GM12875 (cell line): ENCODE measurements at regions not wholly inside any gene's neighbourhood (a gene's known extent, or its start where the extent isn't known, plus 50 kb on each side); places are given as distances from the start of the nearest gene placed in this dataset.

Experiments
- H3K4me3 ChIP-seq: one replicate; pipeline ENCODE4 v1.5.1; 2011; ENCODE audit warnings: low read depth, low read length, control low read depth
- TF ChIP-seq, protein P1 (sequence below): IDR thresholded peaks from 2 replicates; pipeline ENCODE4 v1.5.1; 2011; ENCODE audit warnings: low read depth, mild to moderate bottlenecking, control low read depth, inconsistent platforms, low read length, moderate library complexity, borderline replicate concordance; ENCODE audit not compliant: insufficient read depth

DNA sequence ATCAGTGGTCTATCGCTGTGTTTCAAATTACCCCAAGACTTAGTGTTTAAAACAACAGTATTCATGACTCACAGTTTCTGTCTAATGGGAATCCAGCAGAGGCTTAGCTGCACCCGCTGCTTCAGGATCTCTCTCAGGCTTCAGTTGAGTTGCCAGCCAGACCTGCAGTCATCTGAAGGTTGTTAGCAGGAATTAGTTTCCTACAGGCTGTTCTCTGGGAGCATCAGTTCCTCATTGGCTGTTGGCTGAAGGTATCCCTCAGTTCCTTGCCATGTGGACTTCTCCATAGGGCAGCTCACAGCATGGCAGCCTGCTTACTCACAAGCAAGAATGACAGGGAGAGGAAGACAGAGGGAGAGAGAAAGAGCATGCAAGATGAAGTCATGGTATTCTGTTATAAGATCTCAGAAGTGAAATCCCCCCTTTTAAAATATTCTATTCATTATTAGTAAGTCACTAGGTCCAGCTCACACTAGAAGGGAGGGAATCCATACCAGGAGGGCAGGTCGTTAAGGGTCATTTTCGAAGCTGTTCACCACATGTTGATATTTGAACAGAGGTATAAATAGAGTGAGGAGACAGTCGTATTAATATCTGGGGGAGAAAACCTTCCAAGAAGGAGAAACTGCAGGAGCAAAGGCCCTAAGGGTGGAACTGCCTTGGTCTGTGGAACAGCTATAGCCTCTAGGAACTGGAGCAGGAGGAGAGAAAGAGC, 473.9 kb upstream of the PPP2R3A start:
- TF ChIP-seq, protein P1, sequence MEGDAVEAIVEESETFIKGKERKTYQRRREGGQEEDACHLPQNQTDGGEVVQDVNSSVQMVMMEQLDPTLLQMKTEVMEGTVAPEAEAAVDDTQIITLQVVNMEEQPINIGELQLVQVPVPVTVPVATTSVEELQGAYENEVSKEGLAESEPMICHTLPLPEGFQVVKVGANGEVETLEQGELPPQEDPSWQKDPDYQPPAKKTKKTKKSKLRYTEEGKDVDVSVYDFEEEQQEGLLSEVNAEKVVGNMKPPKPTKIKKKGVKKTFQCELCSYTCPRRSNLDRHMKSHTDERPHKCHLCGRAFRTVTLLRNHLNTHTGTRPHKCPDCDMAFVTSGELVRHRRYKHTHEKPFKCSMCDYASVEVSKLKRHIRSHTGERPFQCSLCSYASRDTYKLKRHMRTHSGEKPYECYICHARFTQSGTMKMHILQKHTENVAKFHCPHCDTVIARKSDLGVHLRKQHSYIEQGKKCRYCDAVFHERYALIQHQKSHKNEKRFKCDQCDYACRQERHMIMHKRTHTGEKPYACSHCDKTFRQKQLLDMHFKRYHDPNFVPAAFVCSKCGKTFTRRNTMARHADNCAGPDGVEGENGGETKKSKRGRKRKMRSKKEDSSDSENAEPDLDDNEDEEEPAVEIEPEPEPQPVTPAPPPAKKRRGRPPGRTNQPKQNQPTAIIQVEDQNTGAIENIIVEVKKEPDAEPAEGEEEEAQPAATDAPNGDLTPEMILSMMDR = no peak
- H3K4me3 ChIP-seq = no peak overlapping the region

DNA sequence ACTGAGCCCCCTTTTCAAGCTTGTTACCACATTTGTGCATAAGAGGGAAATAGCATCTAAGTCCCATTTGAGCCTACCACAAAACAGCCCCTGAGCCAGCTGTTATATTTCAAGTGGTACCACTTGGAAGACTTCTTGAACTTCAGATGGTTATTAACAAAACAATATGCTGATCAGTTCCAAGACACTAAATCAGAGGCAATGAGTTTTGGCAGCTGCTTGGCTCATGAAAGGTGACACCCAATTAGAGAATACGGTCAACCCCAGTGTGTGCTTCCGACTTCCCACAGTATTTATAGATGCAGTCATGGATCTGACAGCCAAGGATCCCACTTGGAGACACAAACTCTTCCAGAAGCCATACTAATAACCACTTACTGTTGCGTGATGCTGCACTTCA, 469.6 kb upstream of the PPP2R3A start:
- TF ChIP-seq, protein P1 = no peak
- no peak overlapping the region for H3K4me3 ChIP-seq

DNA sequence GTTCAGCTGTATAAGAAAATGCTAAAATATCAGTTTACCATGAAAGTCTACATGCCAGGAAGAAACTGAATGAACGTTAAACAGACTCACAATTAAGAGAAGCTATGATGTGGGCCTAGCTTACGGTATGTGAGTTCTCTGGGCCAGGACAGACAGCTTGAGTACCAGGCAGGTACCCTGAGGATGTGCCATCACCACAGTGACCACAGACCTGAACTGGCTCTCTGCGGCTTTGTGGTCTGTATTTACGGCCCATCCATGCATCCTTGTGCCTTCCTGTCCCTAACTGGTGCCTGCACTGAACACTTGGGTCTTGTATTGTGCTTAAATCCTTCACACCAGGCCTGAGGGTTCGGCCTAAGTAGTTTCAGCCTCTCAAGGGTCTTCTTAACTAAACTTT, 467.5 kb upstream of the PPP2R3A start:
- TF ChIP-seq, protein P1 = no peak
- H3K4me3 ChIP-seq = no peak overlapping the region

DNA sequence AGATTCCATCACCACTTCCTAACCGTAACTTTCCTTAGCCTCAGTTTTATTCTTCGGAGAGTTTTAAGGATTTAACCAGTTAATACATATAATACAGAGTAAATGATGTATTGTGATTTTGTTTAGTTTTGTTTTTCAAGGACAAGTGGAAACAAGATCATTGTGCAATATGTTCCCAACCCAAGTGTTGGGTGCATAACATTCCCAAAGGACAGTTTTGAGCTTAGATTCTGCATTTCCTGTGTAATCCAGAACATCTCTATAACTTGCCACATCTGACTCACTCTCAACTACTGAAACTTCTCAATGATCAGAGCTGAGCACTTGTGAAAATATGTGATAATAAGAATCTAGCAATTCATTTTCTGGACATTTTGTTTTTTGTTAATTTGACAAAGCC, 466.1 kb upstream of the PPP2R3A start:
- H3K4me3 ChIP-seq = no peak overlapping the region
- TF ChIP-seq, protein P1 = no peak

DNA sequence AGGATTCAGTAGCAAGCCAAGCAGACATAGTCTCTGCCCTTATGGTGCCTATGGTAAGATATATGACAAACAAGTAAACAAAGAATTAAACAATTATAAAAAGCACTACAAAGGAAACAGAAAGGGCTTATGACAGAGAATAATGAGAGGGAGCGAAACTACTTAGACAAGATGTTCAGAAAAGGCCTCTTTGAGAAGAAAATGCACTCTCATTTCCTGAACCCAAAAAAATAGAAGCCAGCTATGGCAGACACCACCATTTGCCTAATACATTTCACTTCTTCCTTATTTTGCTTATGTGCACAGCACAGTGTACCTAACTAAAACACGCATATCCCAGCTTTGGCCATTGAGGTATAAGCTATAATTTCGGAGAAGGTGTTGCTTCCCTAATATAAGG, 465.5 kb upstream of the PPP2R3A start:
- TF ChIP-seq, protein P1 = no peak

DNA sequence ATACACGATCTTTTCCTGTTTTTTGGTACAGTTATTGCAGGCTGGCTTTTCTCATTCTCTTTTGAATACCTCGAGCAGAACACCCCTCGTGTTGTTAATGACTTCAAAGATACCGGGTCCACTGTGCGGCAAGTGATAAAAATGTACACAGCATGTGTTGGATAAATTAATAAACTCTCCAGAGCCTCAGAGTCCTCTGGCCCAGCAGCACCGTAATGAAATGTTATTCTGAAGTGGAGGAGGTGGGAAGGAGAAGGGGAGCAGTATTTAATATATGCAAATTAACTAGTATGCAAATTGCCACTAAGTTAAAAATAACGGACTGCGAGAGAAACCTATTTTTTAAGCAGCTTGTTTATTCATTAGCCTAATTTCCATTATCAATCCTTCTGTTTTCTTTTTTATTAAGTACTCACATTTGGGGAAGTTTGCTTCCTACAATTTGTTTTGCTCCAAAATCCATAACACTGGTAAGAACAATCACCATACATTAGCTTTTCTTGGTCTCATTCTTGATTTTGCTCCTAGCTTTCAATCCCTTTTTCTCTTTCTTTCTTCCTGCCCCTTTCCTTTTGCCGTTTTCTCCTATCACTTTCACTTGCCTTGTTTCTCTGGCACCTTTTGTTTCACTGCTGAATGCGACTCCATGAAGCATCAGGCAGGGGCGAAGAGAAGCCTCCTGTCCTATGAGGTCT, 462.3 kb upstream of the PPP2R3A start:
- TF ChIP-seq, protein P1 = no peak
- no peak overlapping the region for H3K4me3 ChIP-seq

More for the DNA sequence above, 465.5 kb upstream of the PPP2R3A start:
- H3K4me3 ChIP-seq = no peak overlapping the region
